ENCODE measurements at regions not wholly inside any gene's neighbourhood (a gene's known extent, or its start where the extent isn't known, plus 50 kb on each side); places are given as distances from the start of the nearest gene placed in this dataset.

GRCh38 chr4:116913451-116913850 lies 171.9 kb downstream of the TRAM1L1 start:
- TF ChIP-seq CTCF (IDR thresholded peaks at IDR 0.05) (no peak), POLR2AphosphoS5 (IDR thresholded peaks at IDR 0.05; ENCODE audit: low read depth, low read length) (no peak), REST (IDR thresholded peaks at IDR 0.05; ENCODE audit: insufficient read depth in 1 of 2, low read depth in 2 of 2, low read length in 1 of 2) (no peak), TCF7L2 (IDR thresholded peaks at IDR 0.05; ENCODE audit: low read depth, low read length) (no peak)
